G401 (cell line): ENCODE measurements at regions not wholly inside any gene's neighbourhood (a gene's known extent, or its start where the extent isn't known, plus 50 kb on each side); places are given as distances from the start of the nearest gene placed in this dataset.

ENCODE experiments used
- DNase-seq: peaks from one replicate; pipeline ENCODE4 v3.0.0-alpha.2; 2015; ENCODE audit warnings: low spot score
- in situ Hi-C: cut with HindIII; loops from 2 replicates; pipeline ENCODE4 v1.10.0; 2016; ENCODE audit warnings: low sequenced_read_pairs, mixed read lengths

- in situ Hi-C loops: no loop called here
- no peak for DNase-seq
Measured at GRCh38 chr5:165241811-165242210, 1736.4 kb downstream of the MAT2B start.

- DNase-seq: no peak
- in situ Hi-C loops: no loop called here
Measured at GRCh38 chr5:165242646-165243045, 1737.2 kb downstream of the MAT2B start.

- in situ Hi-C loops: no loop called here
- no peak for DNase-seq
Measured at GRCh38 chr5:165244407-165244806, 1739.0 kb downstream of the MAT2B start.

DNA sequence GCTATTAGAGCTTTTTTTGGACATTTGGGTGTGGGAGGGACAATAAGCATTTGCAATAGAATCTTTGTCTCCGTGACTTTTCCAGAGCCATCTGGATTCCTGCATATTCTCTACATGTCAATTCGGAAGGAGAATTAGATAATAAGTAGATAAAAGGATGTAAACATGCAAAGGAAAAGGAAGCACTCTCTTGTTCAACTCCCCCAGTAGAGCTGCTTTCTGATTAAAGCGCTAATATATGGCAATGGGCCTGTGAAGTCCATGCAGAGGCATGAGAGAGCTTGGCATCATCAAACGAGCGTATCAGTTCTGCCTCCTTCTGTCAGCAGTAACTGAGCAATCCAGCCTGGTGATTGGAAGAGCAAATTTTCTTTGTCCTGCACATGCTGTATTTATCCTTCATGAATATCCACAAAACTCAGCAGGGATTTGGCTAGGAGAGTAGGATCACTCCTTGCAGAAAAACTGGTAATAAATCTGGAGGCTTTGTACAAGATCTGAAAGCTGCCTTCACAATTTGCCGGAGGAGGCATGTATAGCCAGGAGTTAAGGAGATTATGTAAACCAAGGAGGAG is 1752.9 kb downstream of the MAT2B start:
- in situ Hi-C loops: no loop called here
- DNase-seq: no peak

- in situ Hi-C loops: no loop called here
- DNase-seq: no peak
Measured at GRCh38 chr5:165260426-165260825, 1755.0 kb downstream of the MAT2B start.

GRCh38 chr5:165263536-165263935 is 1758.1 kb downstream of the MAT2B start:
- in situ Hi-C loops: no loop called here

GRCh38 chr5:165266939-165267338 is 1761.5 kb downstream of the MAT2B start:
- no peak for DNase-seq
- in situ Hi-C loops: no loop called here

More at GRCh38 chr5:165263536-165263935, 1758.1 kb downstream of the MAT2B start:
- no peak for DNase-seq

- in situ Hi-C loops: no loop called here
- DNase-seq: no peak
Measured at GRCh38 chr5:165272436-165272835, 1767.0 kb downstream of the MAT2B start.

DNA sequence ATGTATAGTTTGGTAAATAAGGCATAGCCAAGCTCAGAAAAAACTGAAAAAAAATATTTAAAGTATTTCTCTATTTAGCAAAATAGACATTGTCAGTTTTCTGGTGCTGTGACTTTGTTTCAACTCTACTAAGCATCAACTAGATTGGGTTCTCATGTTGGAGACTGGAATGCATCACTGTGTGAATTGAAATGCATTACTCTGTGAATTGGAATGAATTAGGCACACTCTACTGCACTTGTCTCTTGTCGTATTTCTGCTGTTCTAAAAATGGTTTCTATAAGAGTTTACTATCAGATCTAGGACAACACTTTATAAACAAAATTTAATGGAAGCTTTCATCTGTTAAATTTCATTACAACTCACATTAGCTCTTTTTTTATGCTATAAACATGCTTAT is 1772.2 kb downstream of the MAT2B start:
- no peak for DNase-seq
- in situ Hi-C loops: no loop called here

- no peak for DNase-seq
- in situ Hi-C loops: no loop called here
Measured at GRCh38 chr5:165282491-165282890, 1777.1 kb downstream of the MAT2B start.

- in situ Hi-C loops: no loop called here
- no peak for DNase-seq
Measured at GRCh38 chr5:165286692-165287091, 1781.3 kb downstream of the MAT2B start.

GRCh38 chr5:165290535-165290934 is 1785.1 kb downstream of the MAT2B start:
- in situ Hi-C loops: no loop called here

GRCh38 chr5:165296401-165297130 is 1791.1 kb downstream of the MAT2B start:
- in situ Hi-C loops: no loop called here
- DNase-seq: no peak

More at GRCh38 chr5:165290535-165290934, 1785.1 kb downstream of the MAT2B start:
- no peak for DNase-seq

DNA sequence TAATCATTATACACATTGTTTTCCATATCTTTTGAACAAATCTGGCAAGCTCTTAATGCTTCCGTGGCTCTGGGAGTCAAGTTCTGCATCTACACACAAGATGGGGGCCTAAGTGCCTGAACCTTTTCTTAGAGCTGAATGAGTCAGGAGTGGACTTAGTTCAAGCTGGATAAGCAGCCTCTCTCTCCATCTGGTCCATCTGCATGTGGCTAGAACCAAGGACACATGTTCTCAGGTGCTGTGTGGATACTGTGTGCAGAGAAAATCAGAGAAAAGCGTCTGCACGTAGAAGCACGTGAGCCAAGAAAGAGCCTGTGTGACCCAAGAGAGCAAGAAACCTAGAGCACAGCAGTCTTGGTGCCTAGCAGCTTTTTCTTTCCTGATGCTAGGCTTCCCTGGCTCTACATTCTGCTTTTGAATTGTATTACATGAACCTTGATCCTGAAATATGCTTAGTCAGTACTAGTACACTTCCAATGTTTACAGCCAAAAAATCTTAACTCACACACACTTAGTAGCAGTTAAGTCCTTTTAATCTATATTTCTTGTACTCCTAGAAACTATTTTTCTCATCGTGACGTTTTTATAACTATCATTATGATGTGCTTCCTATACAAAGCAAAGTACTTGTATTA is 1798.9 kb downstream of the MAT2B start:
- in situ Hi-C loops: no loop called here
- no peak for DNase-seq

- in situ Hi-C loops: no loop called here
- DNase-seq: no peak
Measured at GRCh38 chr5:165305596-165305995, 1800.2 kb downstream of the MAT2B start.

DNA sequence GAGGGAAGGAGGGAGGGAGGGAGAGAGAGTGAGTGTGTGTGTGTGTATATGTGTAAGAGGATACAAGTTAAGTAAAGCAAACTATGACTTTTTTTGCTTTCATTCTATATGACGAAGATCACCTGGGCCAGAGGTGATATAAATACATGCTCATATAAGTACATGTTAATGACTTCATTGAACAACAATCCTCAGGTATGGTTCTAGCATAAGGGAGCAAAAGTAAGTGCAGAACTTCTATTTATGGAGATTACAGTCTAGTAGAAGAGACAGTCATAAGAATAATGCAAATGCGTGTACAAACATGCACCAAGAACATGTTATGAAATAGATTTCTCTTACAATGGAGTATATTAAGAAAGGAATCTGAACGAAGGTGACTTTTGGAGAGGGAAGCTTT is 1804.0 kb downstream of the MAT2B start:
- no peak for DNase-seq
- in situ Hi-C loops: no loop called here

GRCh38 chr5:165310031-165310430 is 1804.6 kb downstream of the MAT2B start:
- no peak for DNase-seq
- in situ Hi-C loops: no loop called here

GRCh38 chr5:165321912-165322311 is 1816.5 kb downstream of the MAT2B start:
- DNase-seq: no peak
- in situ Hi-C loops: no loop called here

- DNase-seq: no peak
- in situ Hi-C loops: no loop called here
Measured at GRCh38 chr5:165325221-165325620, 1819.8 kb downstream of the MAT2B start.

DNA sequence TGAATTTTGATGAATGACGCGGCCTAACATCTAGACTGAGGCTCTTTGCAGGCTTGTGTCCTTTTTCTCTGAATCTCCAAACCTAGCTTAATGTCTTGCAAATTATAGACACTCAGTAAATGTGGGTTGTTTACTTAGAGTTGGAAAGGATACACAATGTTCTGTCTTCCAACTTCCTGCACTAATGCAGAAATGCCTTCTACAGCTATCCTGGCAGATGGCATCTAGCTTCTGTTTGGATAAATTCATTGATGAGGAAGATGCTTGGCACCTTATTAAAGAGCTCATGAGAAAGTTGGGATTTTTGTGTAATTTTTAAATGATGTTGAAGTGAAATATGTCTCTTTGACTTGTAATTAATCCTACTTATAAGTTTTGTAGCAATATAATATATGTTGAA is 1822.2 kb downstream of the MAT2B start:
- in situ Hi-C loops: no loop called here
- no peak for DNase-seq

DNA sequence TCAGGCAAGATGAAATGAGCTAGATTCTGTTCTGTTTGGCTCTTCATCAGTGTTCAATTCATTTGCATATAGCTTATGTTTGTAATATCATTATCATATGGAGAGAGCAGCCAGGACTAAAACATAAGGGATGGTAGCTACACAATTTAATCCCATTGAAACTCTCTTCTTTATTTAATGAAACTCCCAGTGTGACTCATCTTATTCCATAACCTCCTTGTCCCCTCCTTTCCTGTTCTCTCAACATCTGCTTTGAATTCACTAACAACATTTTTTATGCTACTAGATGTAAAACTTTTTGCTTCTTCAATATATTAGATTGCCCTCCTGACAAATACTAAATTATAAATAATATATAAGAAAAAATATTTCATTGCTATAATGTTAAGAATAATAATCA is 1823.4 kb downstream of the MAT2B start:
- no peak for DNase-seq
- in situ Hi-C loops: no loop called here
